ENCODE measurements at regions not wholly inside any gene's neighbourhood (a gene's known extent, or its start where the extent isn't known, plus 50 kb on each side); places are given as distances from the start of the nearest gene placed in this dataset.
"Not testable (repeated sequence)": the region's sequence is repeated elsewhere in the genome, so short reads cannot be mapped to it uniquely, and the experiment has no call there.

- peak; percentile 44 for DNase-seq
Observed at GRCh38 chr22:48483764-48484528, 1343.7 kb downstream of the BRD1 start.

- no peak for DNase-seq
Observed at GRCh38 chr22:48482771-48483170, 1344.9 kb downstream of the BRD1 start.

GRCh38 chr22:48482198-48482597 is 1345.5 kb downstream of the BRD1 start:
- not testable (repeated sequence) for DNase-seq

GRCh38 chr22:48481748-48482147 is 1345.9 kb downstream of the BRD1 start:
- no peak for DNase-seq

GRCh38 chr22:48478529-48479265 is 1349.0 kb downstream of the BRD1 start:
- DNase-seq: peak; percentile 30

GRCh38 chr22:48478124-48478523 is 1349.5 kb downstream of the BRD1 start:
- peak; percentile 53 for DNase-seq

- peak; percentile 39 for DNase-seq
Observed at GRCh38 chr22:48477031-48477721, 1350.5 kb downstream of the BRD1 start.

- peak; percentile 31 for DNase-seq
Observed at GRCh38 chr22:48476577-48476976, 1351.1 kb downstream of the BRD1 start.

- peak; percentile 37 for DNase-seq
Observed at GRCh38 chr22:48475661-48476345, 1351.9 kb downstream of the BRD1 start.

- DNase-seq: peak; percentile 44
Observed at GRCh38 chr22:48474881-48475280, 1352.8 kb downstream of the BRD1 start.

- DNase-seq: peak; percentile 9
Observed at GRCh38 chr22:48473202-48473601, 1354.5 kb downstream of the BRD1 start.

GRCh38 chr22:48464246-48464645 is 1363.4 kb downstream of the BRD1 start:
- peak; percentile 38 for DNase-seq

- peak; percentile 52 for DNase-seq
Observed at GRCh38 chr22:48459859-48460823, 1367.5 kb downstream of the BRD1 start.

GRCh38 chr22:48459259-48459658 is 1368.4 kb downstream of the BRD1 start:
- no peak for DNase-seq

- no peak for DNase-seq
Observed at GRCh38 chr22:48456449-48456848, 1371.2 kb downstream of the BRD1 start.

- DNase-seq: peak; percentile 39
Observed at GRCh38 chr22:48453751-48454485, 1373.8 kb downstream of the BRD1 start.

GRCh38 chr22:48453171-48453570 is 1374.5 kb downstream of the BRD1 start:
- DNase-seq: peak; percentile 39

- DNase-seq: no peak
Observed at GRCh38 chr22:48452766-48453165, 1374.9 kb downstream of the BRD1 start.

- DNase-seq: peak; percentile 27
Observed at GRCh38 chr22:48451891-48452290, 1375.8 kb downstream of the BRD1 start.

- peak; percentile 53 for DNase-seq
Observed at GRCh38 chr22:48450188-48450825, 1377.4 kb downstream of the BRD1 start.
